GM23338 (cell line): ENCODE measurements at regions not wholly inside any gene's neighbourhood (a gene's known extent, or its start where the extent isn't known, plus 50 kb on each side); places are given as distances from the start of the nearest gene placed in this dataset.

ENCODE experiments used
- ATAC-seq: fragments of 200-7000 bp; cut with Tn5 transposase; 3 replicates; pipeline ENCODE4 v1.9.1; 2020
- DNase-seq: peaks from one replicate; pipeline ENCODE4 v3.0.0-alpha.2; 2015; ENCODE audit warnings: low spot score
- H2AFZ ChIP-seq: fragments of 200-600 bp; sonication (generic); 2 replicates; pipeline ENCODE4 v1.8.0; 2016; ENCODE audit warnings: antibody characterized with exemption, mild to moderate bottlenecking, moderate library complexity
- H3F3A ChIP-seq: fragments of 200-600 bp; sonication (generic); replicated peaks from 2 replicates; pipeline ENCODE4 v1.8.0; 2017; ENCODE audit warnings: antibody characterized with exemption, mixed run types, low read depth
- H3K27ac ChIP-seq: fragments of 200-600 bp; sonication (generic); 2 replicates; pipeline ENCODE4 v1.6.1; 2016; ENCODE audit warnings: low read depth
- H3K27me3 ChIP-seq: fragments of 200-600 bp; sonication (generic); 2 replicates; pipeline ENCODE4 v1.8.0; 2016; ENCODE audit warnings: mild to moderate bottlenecking, mixed run types, moderate library complexity; ENCODE audit not compliant: insufficient read depth
- H3K36me3 ChIP-seq: fragments of 200-600 bp; sonication (generic); 2 replicates; pipeline ENCODE4 v1.8.0; 2016; ENCODE audit warnings: mild to moderate bottlenecking; ENCODE audit not compliant: insufficient read depth
- H3K4me1 ChIP-seq: fragments of 200-600 bp; sonication (generic); 2 replicates; pipeline ENCODE4 v1.8.0; 2016; ENCODE audit warnings: mild to moderate bottlenecking, moderate library complexity; ENCODE audit not compliant: insufficient read depth
- H3K4me2 ChIP-seq: fragments of 200-600 bp; sonication (generic); 2 replicates; pipeline ENCODE4 v1.7.1; 2017; ENCODE audit warnings: mixed run types
- H3K4me3 ChIP-seq: fragments of 200-600 bp; sonication (generic); 2 replicates; pipeline ENCODE4 v1.6.1; 2016; ENCODE audit warnings: mixed run types
- H3K79me2 ChIP-seq: fragments of 200-600 bp; sonication (generic); replicated peaks from 2 replicates; pipeline ENCODE4 v1.8.0; 2017; ENCODE audit warnings: mild to moderate bottlenecking; ENCODE audit not compliant: insufficient read depth
- H3K9me2 ChIP-seq: fragments of 200-600 bp; sonication (generic); 2 replicates; pipeline ENCODE4 v1.8.0; 2017; ENCODE audit not compliant: insufficient read depth
- H4K20me1 ChIP-seq: fragments of 200-600 bp; sonication (generic); replicated peaks from 2 replicates; pipeline ENCODE4 v1.8.0; 2017; ENCODE audit warnings: mild to moderate bottlenecking; ENCODE audit not compliant: insufficient read depth
- H3K27ac Mint-ChIP-seq: 2 replicates; pipeline ENCODE4 v1.8.0; 2020; ENCODE audit warnings: inconsistent platforms, mild to moderate bottlenecking, moderate library complexity, mixed read lengths
- H3K27me3 Mint-ChIP-seq: 3 replicates; pipeline ENCODE4 v1.8.0; 2022; ENCODE audit warnings: low read depth, mild to moderate bottlenecking, moderate library complexity, mixed read lengths, inconsistent platforms; ENCODE audit not compliant: insufficient read depth, poor library complexity
- H3K36me3 Mint-ChIP-seq: 3 replicates; pipeline ENCODE4 v1.8.0; 2021; ENCODE audit warnings: low read depth, mild to moderate bottlenecking, inconsistent platforms, moderate library complexity, mixed read lengths
- H3K4me1 Mint-ChIP-seq: 3 replicates; pipeline ENCODE4 v1.8.0; 2020; ENCODE audit warnings: mild to moderate bottlenecking, inconsistent platforms, mixed read lengths
- H3K4me3 Mint-ChIP-seq: 3 replicates; pipeline ENCODE4 v1.8.0; 2021; ENCODE audit warnings: moderate library complexity, mild to moderate bottlenecking, inconsistent platforms, mixed read lengths
- H3K9me3 Mint-ChIP-seq: 3 replicates; pipeline ENCODE4 v1.8.0; 2020; ENCODE audit warnings: moderate library complexity, mild to moderate bottlenecking, inconsistent platforms, mixed read lengths
- CREB1 ChIP-seq: fragments of 250-450 bp; sonication (Bioruptor Pico); IDR thresholded peaks from 2 replicates; pipeline ENCODE4 v1.5.0; 2020; ENCODE audit warnings: low read depth, mild to moderate bottlenecking, moderate library complexity
- CTCF ChIP-seq, 2 experiments: fragments of 200-600 bp in 1 of 2; sonication (generic) in 1 of 2; conservative IDR thresholded peaks; 2 replicates each; pipeline versions ENCODE4 v1.5.1 to v1.6.1; 2016 to 2017; ENCODE audit warnings: antibody characterized with exemption in 2 of 2, low read depth in 2 of 2, mild to moderate bottlenecking in 2 of 2, moderate library complexity in 1 of 2
- ETS1 ChIP-seq: IDR thresholded peaks from 2 replicates; pipeline ENCODE4 v1.6.1; 2016; ENCODE audit warnings: antibody characterized with exemption
- JUNB ChIP-seq: IDR thresholded peaks from one replicate; pipeline ENCODE4 v1.6.1; 2016; ENCODE audit warnings: antibody characterized with exemption; ENCODE audit not compliant: unreplicated experiment
- NANOG ChIP-seq: IDR thresholded peaks from 2 replicates; pipeline ENCODE4 v1.6.1; 2016; ENCODE audit warnings: antibody characterized with exemption, borderline replicate concordance
- POLR2AphosphoS5 ChIP-seq: IDR thresholded peaks from 2 replicates; pipeline ENCODE4 v1.6.1; 2016; ENCODE audit warnings: antibody characterized with exemption, low read depth
- REST ChIP-seq: IDR thresholded peaks from one replicate; pipeline ENCODE4 v1.6.1; 2018; ENCODE audit warnings: antibody characterized with exemption; ENCODE audit not compliant: unreplicated experiment
- STAT1 ChIP-seq: IDR thresholded peaks from one replicate; pipeline ENCODE4 v1.6.1; 2016; ENCODE audit warnings: antibody characterized with exemption; ENCODE audit not compliant: unreplicated experiment
- ZNF331 ChIP-seq: fragments of 250-450 bp; sonication (Bioruptor Pico); IDR thresholded peaks from 2 replicates; pipeline ENCODE4 v1.5.0; 2020; ENCODE audit warnings: low read depth, mild to moderate bottlenecking, moderate library complexity
- TF ChIP-seq, protein P1 (sequence below): fragments of 250-450 bp; sonication (Bioruptor Pico); IDR thresholded peaks from 2 replicates; pipeline ENCODE4 v1.5.0; 2020; ENCODE audit warnings: mild to moderate bottlenecking, moderate library complexity

DNA sequence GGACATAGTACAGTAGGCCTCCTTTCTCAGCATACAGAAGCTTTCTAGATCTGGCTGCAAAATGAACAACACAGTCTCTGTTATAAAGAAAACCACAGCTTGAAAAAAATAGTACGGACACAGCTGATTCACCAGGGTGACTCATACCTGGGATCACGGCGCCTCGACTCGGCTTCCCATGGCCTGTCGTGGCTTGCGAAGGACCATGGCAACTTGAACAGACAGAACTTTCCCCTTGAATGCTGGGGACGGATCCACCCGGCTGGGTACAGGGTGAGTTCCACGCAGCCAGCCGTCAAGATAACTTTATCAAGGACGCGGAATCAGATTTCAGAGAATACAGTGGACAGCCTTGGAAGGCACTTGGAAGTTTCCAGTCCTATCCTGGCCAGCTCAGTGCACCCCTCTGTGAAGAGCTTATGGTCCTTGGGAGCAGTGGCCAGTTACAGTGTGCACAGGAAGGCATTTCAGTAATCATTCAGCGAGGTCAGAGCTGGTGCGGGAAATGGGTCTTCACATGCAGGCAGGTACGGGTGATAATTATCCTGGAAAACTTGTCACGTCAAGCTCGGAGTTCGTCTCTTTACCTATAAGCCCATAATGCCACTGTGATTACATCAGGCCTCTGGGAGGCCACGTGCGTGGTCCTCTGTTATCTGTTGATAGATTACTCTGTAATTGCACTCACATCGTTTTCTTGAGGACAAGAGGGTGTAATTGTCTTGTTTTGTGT, 57.9 kb upstream of the MAF start (continued):
- TF ChIP-seq, protein P1, sequence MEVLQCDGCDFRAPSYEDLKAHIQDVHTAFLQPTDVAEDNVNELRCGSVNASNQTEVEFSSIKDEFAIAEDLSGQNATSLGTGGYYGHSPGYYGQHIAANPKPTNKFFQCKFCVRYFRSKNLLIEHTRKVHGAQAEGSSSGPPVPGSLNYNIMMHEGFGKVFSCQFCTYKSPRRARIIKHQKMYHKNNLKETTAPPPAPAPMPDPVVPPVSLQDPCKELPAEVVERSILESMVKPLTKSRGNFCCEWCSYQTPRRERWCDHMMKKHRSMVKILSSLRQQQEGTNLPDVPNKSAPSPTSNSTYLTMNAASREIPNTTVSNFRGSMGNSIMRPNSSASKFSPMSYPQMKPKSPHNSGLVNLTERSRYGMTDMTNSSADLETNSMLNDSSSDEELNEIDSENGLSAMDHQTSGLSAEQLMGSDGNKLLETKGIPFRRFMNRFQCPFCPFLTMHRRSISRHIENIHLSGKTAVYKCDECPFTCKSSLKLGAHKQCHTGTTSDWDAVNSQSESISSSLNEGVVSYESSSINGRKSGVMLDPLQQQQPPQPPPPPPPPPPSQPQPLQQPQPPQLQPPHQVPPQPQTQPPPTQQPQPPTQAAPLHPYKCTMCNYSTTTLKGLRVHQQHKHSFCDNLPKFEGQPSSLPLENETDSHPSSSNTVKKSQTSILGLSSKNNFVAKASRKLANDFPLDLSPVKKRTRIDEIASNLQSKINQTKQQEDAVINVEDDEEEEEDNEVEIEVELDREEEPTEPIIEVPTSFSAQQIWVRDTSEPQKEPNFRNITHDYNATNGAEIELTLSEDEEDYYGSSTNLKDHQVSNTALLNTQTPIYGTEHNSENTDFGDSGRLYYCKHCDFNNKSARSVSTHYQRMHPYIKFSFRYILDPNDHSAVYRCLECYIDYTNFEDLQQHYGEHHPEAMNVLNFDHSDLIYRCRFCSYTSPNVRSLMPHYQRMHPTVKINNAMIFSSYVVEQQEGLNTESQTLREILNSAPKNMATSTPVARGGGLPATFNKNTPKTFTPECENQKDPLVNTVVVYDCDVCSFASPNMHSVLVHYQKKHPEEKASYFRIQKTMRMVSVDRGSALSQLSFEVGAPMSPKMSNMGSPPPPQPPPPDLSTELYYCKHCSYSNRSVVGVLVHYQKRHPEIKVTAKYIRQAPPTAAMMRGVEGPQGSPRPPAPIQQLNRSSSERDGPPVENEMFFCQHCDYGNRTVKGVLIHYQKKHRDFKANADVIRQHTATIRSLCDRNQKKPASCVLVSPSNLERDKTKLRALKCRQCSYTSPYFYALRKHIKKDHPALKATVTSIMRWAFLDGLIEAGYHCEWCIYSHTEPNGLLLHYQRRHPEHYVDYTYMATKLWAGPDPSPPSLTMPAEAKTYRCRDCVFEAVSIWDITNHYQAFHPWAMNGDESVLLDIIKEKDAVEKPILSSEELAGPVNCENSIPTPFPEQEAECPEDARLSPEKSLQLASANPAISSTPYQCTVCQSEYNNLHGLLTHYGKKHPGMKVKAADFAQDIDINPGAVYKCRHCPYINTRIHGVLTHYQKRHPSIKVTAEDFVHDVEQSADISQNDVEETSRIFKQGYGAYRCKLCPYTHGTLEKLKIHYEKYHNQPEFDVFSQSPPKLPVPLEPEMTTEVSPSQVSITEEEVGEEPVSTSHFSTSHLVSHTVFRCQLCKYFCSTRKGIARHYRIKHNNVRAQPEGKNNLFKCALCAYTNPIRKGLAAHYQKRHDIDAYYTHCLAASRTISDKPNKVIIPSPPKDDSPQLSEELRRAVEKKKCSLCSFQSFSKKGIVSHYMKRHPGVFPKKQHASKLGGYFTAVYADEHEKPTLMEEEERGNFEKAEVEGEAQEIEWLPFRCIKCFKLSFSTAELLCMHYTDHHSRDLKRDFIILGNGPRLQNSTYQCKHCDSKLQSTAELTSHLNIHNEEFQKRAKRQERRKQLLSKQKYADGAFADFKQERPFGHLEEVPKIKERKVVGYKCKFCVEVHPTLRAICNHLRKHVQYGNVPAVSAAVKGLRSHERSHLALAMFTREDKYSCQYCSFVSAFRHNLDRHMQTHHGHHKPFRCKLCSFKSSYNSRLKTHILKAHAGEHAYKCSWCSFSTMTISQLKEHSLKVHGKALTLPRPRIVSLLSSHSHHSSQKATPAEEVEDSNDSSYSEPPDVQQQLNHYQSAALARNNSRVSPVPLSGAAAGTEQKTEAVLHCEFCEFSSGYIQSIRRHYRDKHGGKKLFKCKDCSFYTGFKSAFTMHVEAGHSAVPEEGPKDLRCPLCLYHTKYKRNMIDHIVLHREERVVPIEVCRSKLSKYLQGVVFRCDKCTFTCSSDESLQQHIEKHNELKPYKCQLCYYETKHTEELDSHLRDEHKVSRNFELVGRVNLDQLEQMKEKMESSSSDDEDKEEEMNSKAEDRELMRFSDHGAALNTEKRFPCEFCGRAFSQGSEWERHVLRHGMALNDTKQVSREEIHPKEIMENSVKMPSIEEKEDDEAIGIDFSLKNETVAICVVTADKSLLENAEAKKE, result no peak
- TF ChIP-seq POLR2AphosphoS5 (no peak), NANOG (no peak), CREB1 (CRISPR knock-in tag) (no peak), ETS1 (no peak), ZNF331 (CRISPR knock-in tag) (no peak)

DNA sequence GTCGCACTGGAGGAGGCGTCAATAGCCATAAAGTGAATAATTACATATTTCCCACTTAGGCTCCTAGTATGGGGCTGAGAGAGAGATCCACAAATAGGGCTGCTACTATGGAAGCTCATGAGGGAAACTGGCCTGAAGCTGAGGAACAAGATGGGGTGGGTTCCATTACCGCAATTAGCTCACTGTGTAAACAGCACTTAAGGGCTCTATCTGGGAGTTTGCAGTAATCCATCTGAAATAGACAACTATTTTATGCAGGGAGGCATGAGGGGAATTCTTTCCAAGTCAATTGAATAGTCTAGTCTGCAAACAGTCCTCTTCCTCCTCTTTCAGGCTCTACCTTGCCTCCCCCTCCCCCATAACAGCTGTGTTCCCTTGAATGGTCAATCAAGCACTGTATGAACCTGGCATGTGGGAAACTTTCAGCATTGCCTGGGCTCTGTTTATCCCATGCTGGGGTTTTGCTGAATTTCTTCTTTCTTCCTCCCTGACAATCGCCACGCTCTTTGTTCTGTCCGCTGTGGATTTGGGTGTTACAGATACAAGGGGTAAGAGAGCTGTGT, 56.1 kb upstream of the MAF start:
- Histone ChIP-seq H2AFZ (peak overlapping the region; percentile 43), H4K20me1 (no peaks in the 10 kb centered on the region), H3K4me2 (no peak overlapping the region), H3K4me3 (no peak overlapping the region), H3F3A (no peaks in the 10 kb centered on the region), H3K27me3 (no peaks in the 10 kb centered on the region), H3K9me2 (peaks cover 8% of the 10 kb centered on the region; the same call in 1 of the 2 replicates), H3K4me1 (no peaks in the 10 kb centered on the region), H3K27ac (no peak overlapping the region), H3K36me3 (no peaks in the 10 kb centered on the region), H3K79me2 (no peaks in the 10 kb centered on the region)
- Mint-ChIP-seq H3K27ac (no peak overlapping the region), H3K4me1 (peaks cover 4% of the 10 kb centered on the region; the same call in 2 of the 3 replicates), H3K4me3 (no peak overlapping the region), H3K36me3 (peaks cover under 1% of the 10 kb centered on the region; the same call in 1 of the 3 replicates), H3K9me3 (peaks cover 4% of the 10 kb centered on the region; the same call in 2 of the 3 replicates), H3K27me3 (no peaks in the 10 kb centered on the region)
- ATAC-seq (no peak), DNase-seq (peak; percentile 15)
- no peak for TF ChIP-seq POLR2AphosphoS5
- no peak for TF ChIP-seq CTCF (conservative IDR thresholded peaks at IDR 0.05; ENCODE audit: low read depth in 2 of 2)
- TF ChIP-seq ETS1, result no peak
- TF ChIP-seq REST, result no peak
- no peak for TF ChIP-seq STAT1
- no peak for TF ChIP-seq JUNB
- no peak for TF ChIP-seq ZNF331 (CRISPR knock-in tag)
